HG02943 (cell line): ENCODE measurements at regions not wholly inside any gene's neighbourhood (a gene's known extent, or its start where the extent isn't known, plus 50 kb on each side); places are given as distances from the start of the nearest gene placed in this dataset.

Source experiments
- ATAC-seq: cut with Tn5 transposase; IDR thresholded peaks from one replicate; pipeline ENCODE4 v1.9.1; 2021; ENCODE audit warnings: mild to moderate bottlenecking, low read depth, moderate library complexity; ENCODE audit not compliant: unreplicated experiment

GRCh38 chr6:164928057-164928727 is 381.2 kb downstream of the C6orf118 start:
- ATAC-seq, result no peak

- peak; percentile 78 for ATAC-seq
Measured at GRCh38 chr6:164927288-164928056, 381.9 kb downstream of the C6orf118 start.

- ATAC-seq, result no peak
Measured at GRCh38 chr6:164926686-164927085, 382.7 kb downstream of the C6orf118 start.

- no peak for ATAC-seq
Measured at GRCh38 chr6:164925681-164926530, 383.5 kb downstream of the C6orf118 start.

GRCh38 chr6:164924674-164925073 is 384.7 kb downstream of the C6orf118 start:
- no peak for ATAC-seq

GRCh38 chr6:164917211-164917610 is 392.2 kb downstream of the C6orf118 start:
- no peak for ATAC-seq

GRCh38 chr6:164916087-164916486 is 393.3 kb downstream of the C6orf118 start:
- no peak for ATAC-seq

GRCh38 chr6:164911873-164912580 is 397.4 kb downstream of the C6orf118 start:
- ATAC-seq, result no peak

GRCh38 chr6:164911151-164911550 is 398.3 kb downstream of the C6orf118 start:
- no peak for ATAC-seq

GRCh38 chr6:164906766-164907165 is 402.6 kb downstream of the C6orf118 start:
- no peak for ATAC-seq

- no peak for ATAC-seq
Measured at GRCh38 chr6:164905311-164905710, 404.1 kb downstream of the C6orf118 start.

GRCh38 chr6:164898412-164898811 is 411.0 kb downstream of the C6orf118 start:
- no peak for ATAC-seq

- no peak for ATAC-seq
Measured at GRCh38 chr6:164897523-164898235, 411.7 kb downstream of the C6orf118 start.

- ATAC-seq, result no peak
Measured at GRCh38 chr6:164889980-164890379, 419.4 kb downstream of the C6orf118 start.

- no peak for ATAC-seq
Measured at GRCh38 chr6:164887660-164888059, 421.7 kb downstream of the C6orf118 start.

- ATAC-seq, result no peak
Measured at GRCh38 chr6:164882236-164882635, 427.2 kb downstream of the C6orf118 start.

GRCh38 chr6:164871783-164872182 is 437.6 kb downstream of the C6orf118 start:
- ATAC-seq, result no peak

- no peak for ATAC-seq
Measured at GRCh38 chr6:164870164-164870563, 439.2 kb downstream of the C6orf118 start.

- ATAC-seq, result no peak
Measured at GRCh38 chr6:164861967-164862366, 447.4 kb downstream of the C6orf118 start.

GRCh38 chr6:164859816-164860215 is 449.6 kb downstream of the C6orf118 start:
- ATAC-seq, result no peak
